Spleen (tissue), 7 donors: ENCODE measurements at regions not wholly inside any gene's neighbourhood (a gene's known extent, or its start where the extent isn't known, plus 50 kb on each side); places are given as distances from the start of the nearest gene placed in this dataset.

Source experiments
- CTCF ChIP-seq, 11 experiments: fragments of 200-600 bp in 7 of 11; fragments of 450-650 bp in 4 of 11; sonication (generic) in 4 of 11; IDR thresholded peaks in 8 of 11; conservative IDR thresholded peaks in 3 of 11; 1 replicate in 7 of 11; 2 replicates in 4 of 11; pipeline versions ENCODE4 v1.4.0 to v1.8.0; 2016 to 2021; ENCODE audit warnings: antibody characterized with exemption in 11 of 11, inconsistent platforms in 4 of 11, mild to moderate bottlenecking in 1 of 11
- POLR2A ChIP-seq, 3 donors: fragments of 450-650 bp; IDR thresholded peaks; one replicate each; pipeline ENCODE4 v1.5.1; 2017; ENCODE audit warnings: antibody characterized with exemption in 3 of 3, mild to moderate bottlenecking in 1 of 3
- POLR2AphosphoS5 ChIP-seq, 3 donors: sonication (generic); formaldehyde crosslinking; IDR thresholded peaks; one replicate each; pipeline ENCODE4 v1.5.1; 2017; ENCODE audit warnings: antibody characterized with exemption in 3 of 3
- donor health status: DM: no; HTN: no; CAD: no; lungs with moderate emphysema.
- donor health status: DM: no; HTN: no; CAD: no.
- donor health status: DM: no; HTN: no; CAD: no.

- no peak for TF ChIP-seq CTCF (IDR thresholded peaks at IDR 0.05 in 8 of 11, conservative IDR thresholded peaks at IDR 0.05 in 3 of 11)
- TF ChIP-seq POLR2A (IDR thresholded peaks at IDR 0.05) = no peak
- no peak for TF ChIP-seq POLR2AphosphoS5 (IDR thresholded peaks at IDR 0.05)
These were observed 334.6 kb downstream of the TSHZ3 start for GRCh38 chr19:31014668-31015067.
